ENCODE measurements at regions not wholly inside any gene's neighbourhood (a gene's known extent, or its start where the extent isn't known, plus 50 kb on each side); places are given as distances from the start of the nearest gene placed in this dataset.
A peak's percentile ranks its signal among the peaks of the same experiment; 100 is the strongest.

DNA sequence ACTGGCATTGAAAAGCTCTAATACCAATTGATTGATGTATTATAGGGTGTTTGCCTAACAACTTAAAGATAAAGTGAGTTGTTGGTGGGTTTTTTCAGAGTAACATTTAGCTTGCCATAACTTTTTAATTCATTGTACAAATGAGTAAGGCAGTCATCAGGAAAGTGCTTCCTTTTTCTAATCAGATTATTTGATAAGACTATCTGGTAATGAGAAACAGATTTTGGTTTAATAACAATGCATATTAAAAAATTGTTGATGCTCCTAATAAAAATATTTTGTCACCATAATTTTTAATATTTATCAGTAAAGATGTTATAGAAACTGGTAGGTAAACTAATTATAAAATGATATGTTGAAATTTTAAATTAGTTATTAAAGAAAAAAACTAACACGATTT lies 51.3 kb downstream of the BLTP1 start:
- no peaks in the 10 kb centered on the region for H3K9me3 ChIP-seq
- no peak overlapping the region for H3K27ac ChIP-seq
- peaks cover 0 to 55% (median 0%) of the 10 kb centered on the region in 3 donors for H3K36me3 ChIP-seq
- DNase-seq (ENCODE audit: low spot score in 2 of 2) = no peak
- H3K27me3 ChIP-seq = no peaks in the 10 kb centered on the region
- 92 to 98% methylated on average over 1 of the region's 1 CpG for WGBS, 2 donors
- TF ChIP-seq, protein P1, sequence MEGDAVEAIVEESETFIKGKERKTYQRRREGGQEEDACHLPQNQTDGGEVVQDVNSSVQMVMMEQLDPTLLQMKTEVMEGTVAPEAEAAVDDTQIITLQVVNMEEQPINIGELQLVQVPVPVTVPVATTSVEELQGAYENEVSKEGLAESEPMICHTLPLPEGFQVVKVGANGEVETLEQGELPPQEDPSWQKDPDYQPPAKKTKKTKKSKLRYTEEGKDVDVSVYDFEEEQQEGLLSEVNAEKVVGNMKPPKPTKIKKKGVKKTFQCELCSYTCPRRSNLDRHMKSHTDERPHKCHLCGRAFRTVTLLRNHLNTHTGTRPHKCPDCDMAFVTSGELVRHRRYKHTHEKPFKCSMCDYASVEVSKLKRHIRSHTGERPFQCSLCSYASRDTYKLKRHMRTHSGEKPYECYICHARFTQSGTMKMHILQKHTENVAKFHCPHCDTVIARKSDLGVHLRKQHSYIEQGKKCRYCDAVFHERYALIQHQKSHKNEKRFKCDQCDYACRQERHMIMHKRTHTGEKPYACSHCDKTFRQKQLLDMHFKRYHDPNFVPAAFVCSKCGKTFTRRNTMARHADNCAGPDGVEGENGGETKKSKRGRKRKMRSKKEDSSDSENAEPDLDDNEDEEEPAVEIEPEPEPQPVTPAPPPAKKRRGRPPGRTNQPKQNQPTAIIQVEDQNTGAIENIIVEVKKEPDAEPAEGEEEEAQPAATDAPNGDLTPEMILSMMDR (IDR thresholded peaks at IDR 0.05) = no peak
- no peak for TF ChIP-seq EP300 (IDR thresholded peaks at IDR 0.05)
- TF ChIP-seq POLR2A (IDR thresholded peaks at IDR 0.05) = no peak
- no peaks in the 10 kb centered on the region for H3K4me1 ChIP-seq
- H3K4me3 ChIP-seq = no peak overlapping the region

DNA sequence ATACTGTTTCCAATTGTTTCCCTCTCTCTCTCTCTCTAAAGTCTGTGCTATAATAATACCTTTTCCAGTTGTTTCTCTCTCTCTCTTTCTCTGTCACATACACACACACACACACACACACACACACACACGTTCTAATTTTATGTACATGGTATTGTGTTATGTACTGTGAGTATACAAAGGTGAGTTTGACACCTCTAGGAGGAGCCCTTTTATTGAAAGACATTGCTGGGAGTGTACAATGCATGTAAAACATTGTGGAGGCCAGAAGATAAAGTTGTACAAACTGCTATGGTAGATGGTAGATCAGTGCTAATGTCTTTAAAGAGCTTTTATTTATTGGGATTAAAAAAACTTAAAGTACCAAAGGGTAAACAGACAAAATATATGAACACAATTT lies 53.6 kb downstream of the BLTP1 start:
- DNase-seq (ENCODE audit: low spot score in 2 of 2) = no peak
- no peaks in the 10 kb centered on the region for H3K4me1 ChIP-seq
- no peak overlapping the region for H3K4me3 ChIP-seq
- peaks cover 0 to 57% (median 0%) of the 10 kb centered on the region in 3 donors for H3K36me3 ChIP-seq
- no peaks in the 10 kb centered on the region for H3K9me3 ChIP-seq
- WGBS, 2 donors = 78 to 83% methylated on average over 1 of the region's 1 CpG
- H3K27me3 ChIP-seq = no peaks in the 10 kb centered on the region
- TF ChIP-seq EP300 (IDR thresholded peaks at IDR 0.05) (no peak), POLR2A (IDR thresholded peaks at IDR 0.05) (no peak)
- TF ChIP-seq, protein P1 (IDR thresholded peaks at IDR 0.05) = no peak
- no peak overlapping the region for H3K27ac ChIP-seq

DNA sequence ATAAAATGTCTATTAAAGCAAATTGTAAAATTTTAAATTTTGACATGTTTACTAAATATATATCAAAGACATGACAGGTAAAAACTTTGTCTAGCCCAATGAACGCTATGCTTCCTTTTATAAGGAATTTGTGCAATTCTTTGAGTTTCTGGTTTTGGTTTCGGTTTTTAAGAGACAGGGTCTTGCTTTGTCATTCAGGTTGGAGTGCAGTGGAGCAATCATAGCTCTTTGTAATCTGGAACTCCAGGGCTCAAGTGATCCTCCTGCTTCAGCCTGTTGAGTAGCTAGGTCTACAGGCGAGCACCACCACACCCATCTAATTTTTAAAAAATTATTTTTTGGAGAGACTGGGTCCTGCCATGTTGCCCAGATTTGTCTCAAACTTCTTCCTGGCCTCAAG lies 60.7 kb downstream of the BLTP1 start:
- no peaks in the 10 kb centered on the region for H3K9me3 ChIP-seq
- DNase-seq (ENCODE audit: low spot score in 2 of 2) = no peak
- TF ChIP-seq EP300 (IDR thresholded peaks at IDR 0.05) (no peak), POLR2A (IDR thresholded peaks at IDR 0.05) (no peak)
- TF ChIP-seq, protein P1 (IDR thresholded peaks at IDR 0.05) = no peak
- H3K4me3 ChIP-seq = no peak overlapping the region
- H3K4me1 ChIP-seq = no peaks in the 10 kb centered on the region
- peaks cover 0 to 58% (median 0%) of the 10 kb centered on the region in 3 donors for H3K36me3 ChIP-seq
- H3K27me3 ChIP-seq = no peaks in the 10 kb centered on the region
- no peak overlapping the region for H3K27ac ChIP-seq
- WGBS, 2 donors = 91 to 98% methylated on average over 3 of the region's 3 CpGs

DNA sequence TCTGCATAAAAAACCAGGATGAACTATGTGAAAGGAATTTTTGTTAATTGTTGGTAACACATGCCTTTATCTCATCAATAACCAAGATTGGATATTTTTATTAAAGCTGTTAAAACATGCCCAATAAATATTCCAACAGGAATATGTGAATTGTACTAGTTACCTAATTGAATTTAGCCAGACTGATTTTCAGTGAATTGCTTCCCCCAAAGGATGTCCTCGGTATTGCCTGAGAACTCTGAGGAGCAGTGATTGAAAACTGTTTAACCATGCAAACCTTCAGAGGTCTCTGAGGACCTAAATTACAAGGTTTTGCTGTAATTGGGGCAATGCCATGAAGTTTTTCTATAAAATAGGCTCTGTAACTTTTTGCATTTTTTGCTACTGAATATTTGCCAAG lies 66.6 kb downstream of the BLTP1 start:
- Histone ChIP-seq H3K4me3 (no peak overlapping the region), H3K4me1 (no peaks in the 10 kb centered on the region), H3K36me3 (peaks cover 0 to 62% (median 0%) of the 10 kb centered on the region in 3 donors), H3K27ac (no peak overlapping the region), H3K27me3 (no peaks in the 10 kb centered on the region), H3K9me3 (no peaks in the 10 kb centered on the region)
- 10 to 25% methylated on average over 1 of the region's 1 CpG for WGBS, 2 donors
- no peak for DNase-seq (ENCODE audit: low spot score in 2 of 2)
- TF ChIP-seq EP300 (IDR thresholded peaks at IDR 0.05) = no peak
- TF ChIP-seq, protein P1 (IDR thresholded peaks at IDR 0.05) = peak in 2 of 5 experiments; percentile 10 to 23

DNA sequence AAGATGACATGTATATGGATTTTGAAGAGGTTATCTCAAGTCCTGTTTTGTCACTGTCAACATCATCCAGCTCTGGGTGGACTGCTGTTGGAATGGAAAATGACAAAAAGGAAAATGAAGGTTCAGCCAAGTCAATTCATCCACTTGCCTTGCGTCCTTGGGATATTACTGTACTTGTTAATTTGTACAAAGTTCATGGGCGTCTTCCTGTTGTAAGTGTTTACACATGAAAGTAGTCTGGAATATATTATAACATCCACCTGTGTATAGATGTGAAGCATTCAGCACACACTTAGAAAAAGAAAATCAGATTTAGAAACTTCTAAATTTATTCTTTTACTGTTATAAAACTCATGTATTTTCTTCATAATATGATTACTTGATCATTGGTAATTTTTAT lies 67.2 kb downstream of the BLTP1 start:
- Histone ChIP-seq H3K36me3 (peaks cover 0 to 65% (median 0%) of the 10 kb centered on the region in 3 donors), H3K9me3 (no peaks in the 10 kb centered on the region)
- WGBS, 2 donors = 89 to 96% methylated on average over 2 of the region's 2 CpGs

More for the DNA sequence above, 67.2 kb downstream of the BLTP1 start:
- TF ChIP-seq, protein P1 (IDR thresholded peaks at IDR 0.05) = no peak
- TF ChIP-seq EP300 (IDR thresholded peaks at IDR 0.05) (no peak), POLR2A (IDR thresholded peaks at IDR 0.05) (no peak)
- Histone ChIP-seq H3K4me1 (no peaks in the 10 kb centered on the region), H3K27ac (no peak overlapping the region), H3K27me3 (no peaks in the 10 kb centered on the region), H3K4me3 (no peak overlapping the region)
- DNase-seq (ENCODE audit: low spot score in 2 of 2) = no peak

Data from tibial nerve (tissue), 4 donors.